CD4-positive, alpha-beta T cell (primary cell): ENCODE measurements at regions not wholly inside any gene's neighbourhood (a gene's known extent, or its start where the extent isn't known, plus 50 kb on each side); places are given as distances from the start of the nearest gene placed in this dataset.

ENCODE experiments used
- ATAC-seq: fragments of 200-7000 bp; cut with Tn5 transposase; one replicate; pipeline ENCODE4 v1.10.0; 2022; ENCODE audit warnings: mild to moderate bottlenecking; ENCODE audit not compliant: poor library complexity
- CTCF ChIA-PET: fragments of 350-600 bp; sonication (Branson Sonifier 250); formaldehyde crosslinking; loops from one replicate; lab custom pipeline; 2021; ENCODE audit warnings: antibody characterized with exemption, inconsistent platforms; lab: Charles Lee
- POLR2A ChIA-PET: fragments of 350-600 bp; sonication (Branson Sonifier 250); formaldehyde crosslinking; loops from one replicate; lab custom pipeline; 2021; ENCODE audit warnings: antibody characterized with exemption, inconsistent platforms; lab: Charles Lee
- DNase-seq, 14 experiments: peaks; one replicate each; pipeline ENCODE4 v3.0.0-alpha.2; 2013 to 2020; ENCODE audit warnings: mixed read lengths in 2 of 14
- H3K27ac ChIP-seq, 2 donors: one replicate each; pipeline versions ENCODE4 v1.5.1 to v1.7.0; 2013; ENCODE audit warnings: low read length in 2 of 2, low read depth in 1 of 2, mild to moderate bottlenecking in 1 of 2
- H3K27me3 ChIP-seq, 2 experiments: 1 replicate in 1 of 2; 2 replicates in 1 of 2; pipeline versions ENCODE4 v1.6.1 to v1.7.0; 2013; ENCODE audit warnings: low read length in 2 of 2, control low read depth in 1 of 2, mild to moderate bottlenecking in 1 of 2, moderate library complexity in 1 of 2; ENCODE audit not compliant: insufficient read depth in 2 of 2, control insufficient read depth in 1 of 2
- H3K36me3 ChIP-seq: one replicate; pipeline ENCODE4 v1.6.1; 2013; ENCODE audit warnings: low read length, control low read depth; ENCODE audit not compliant: insufficient read depth
- H3K4me1 ChIP-seq: one replicate; pipeline ENCODE4 v1.6.1; 2013; ENCODE audit warnings: low read length, control low read depth; ENCODE audit not compliant: insufficient read depth
- H3K4me3 ChIP-seq: one replicate; pipeline ENCODE4 v1.5.1; 2013; ENCODE audit warnings: mild to moderate bottlenecking, low read length, moderate library complexity
- H3K9me3 ChIP-seq, 2 experiments: 1 replicate in 1 of 2; 2 replicates in 1 of 2; pipeline versions ENCODE4 v1.6.1 to v1.7.0; 2013; ENCODE audit warnings: low read length in 2 of 2, mild to moderate bottlenecking in 2 of 2, control low read depth in 1 of 2, moderate library complexity in 1 of 2; ENCODE audit not compliant: control insufficient read depth in 1 of 2, insufficient read depth in 1 of 2
- H3K27ac Mint-ChIP-seq: one replicate; pipeline ENCODE4 v1.8.0; 2020; ENCODE audit warnings: mixed read lengths
- H3K27me3 Mint-ChIP-seq: one replicate; pipeline ENCODE4 v1.8.0; 2021; ENCODE audit warnings: mixed read lengths
- H3K36me3 Mint-ChIP-seq: one replicate; pipeline ENCODE4 v1.8.0; 2021; ENCODE audit warnings: low read depth, mixed read lengths
- H3K4me1 Mint-ChIP-seq: one replicate; pipeline ENCODE4 v1.8.0; 2021; ENCODE audit warnings: low read depth, mixed read lengths
- H3K4me3 Mint-ChIP-seq: one replicate; pipeline ENCODE4 v1.8.0; 2020; ENCODE audit warnings: mild to moderate bottlenecking, mixed read lengths
- H3K9me3 Mint-ChIP-seq: one replicate; pipeline ENCODE4 v1.8.0; 2020; ENCODE audit warnings: mixed read lengths
- CTCF ChIP-seq: fragments of 200-600 bp; IDR thresholded peaks from one replicate; pipeline ENCODE4 v1.8.0; 2022; ENCODE audit warnings: antibody characterized with exemption, mild to moderate bottlenecking
- intact Hi-C, 2 experiments: fragments of 100-400 bp; cut with DNase I in 1 of 2; cut with micrococcal nuclease in 1 of 2; formaldehyde crosslinking; loops; one replicate each; pipeline versions ENCODE4 v1.15.1 to v1.9.0; 2023 to 2025; cut with DNase I, micrococcal nuclease

GRCh38 chr10:62972103-62972502 lies 155.9 kb upstream of the EGR2 start:
- no peaks in the 10 kb centered on the region for H3K36me3 Mint-ChIP-seq
- CTCF ChIA-PET = no interaction called here
- H3K4me1 Mint-ChIP-seq = no peaks in the 10 kb centered on the region
- H3K4me3 Mint-ChIP-seq = no peak overlapping the region
- Histone ChIP-seq H3K4me3 (no peak overlapping the region), H3K9me3 (peaks cover 3 to 10% of the 10 kb centered on the region in 2 experiments), H3K4me1 (no peaks in the 10 kb centered on the region), H3K36me3 (no peaks in the 10 kb centered on the region), H3K27me3 (peaks cover 0 to 5% of the 10 kb centered on the region in 2 experiments), H3K27ac (no peak overlapping the region)
- POLR2A ChIA-PET = no interaction called here
- no peak for ATAC-seq
- no peak for DNase-seq
- intact Hi-C loops = no loop called here
- H3K27ac Mint-ChIP-seq = no peak overlapping the region
- H3K9me3 Mint-ChIP-seq = peaks cover 6% of the 10 kb centered on the region
- H3K27me3 Mint-ChIP-seq = peaks cover 23% of the 10 kb centered on the region
- no peak for TF ChIP-seq CTCF

GRCh38 chr10:62964026-62964425 lies 147.9 kb upstream of the EGR2 start:
- intact Hi-C loops = no loop called here
- Histone ChIP-seq H3K27ac (no peak overlapping the region), H3K9me3 (no peaks in the 10 kb centered on the region), H3K4me3 (no peak overlapping the region), H3K27me3 (peaks cover 0 to 11% of the 10 kb centered on the region in 2 experiments), H3K36me3 (no peaks in the 10 kb centered on the region), H3K4me1 (no peaks in the 10 kb centered on the region)
- ATAC-seq (no peak), DNase-seq (no peak)
- H3K9me3 Mint-ChIP-seq = no peaks in the 10 kb centered on the region
- no peaks in the 10 kb centered on the region for H3K36me3 Mint-ChIP-seq
- ChIA-PET POLR2A (no interaction called here), CTCF (no interaction called here)
- no peaks in the 10 kb centered on the region for H3K4me1 Mint-ChIP-seq
- H3K27ac Mint-ChIP-seq = no peak overlapping the region
- H3K4me3 Mint-ChIP-seq = no peak overlapping the region
- no peak for TF ChIP-seq CTCF
- H3K27me3 Mint-ChIP-seq = peaks cover 33% of the 10 kb centered on the region

- H3K9me3 ChIP-seq = no peaks in the 10 kb centered on the region
- Mint-ChIP-seq H3K27ac (no peak overlapping the region), H3K27me3 (peaks cover 18% of the 10 kb centered on the region), H3K9me3 (no peaks in the 10 kb centered on the region), H3K4me1 (no peaks in the 10 kb centered on the region), H3K4me3 (no peak overlapping the region), H3K36me3 (no peaks in the 10 kb centered on the region)
- no peak for TF ChIP-seq CTCF
- ATAC-seq (no peak), DNase-seq (no peak)
- intact Hi-C loops = no loop called here
- CTCF ChIA-PET = no interaction called here
- no peaks in the 10 kb centered on the region for H3K36me3 ChIP-seq
- peaks cover 0 to 7% of the 10 kb centered on the region in 2 experiments for H3K27me3 ChIP-seq
- H3K4me3 ChIP-seq = no peak overlapping the region
- H3K27ac ChIP-seq = no peak overlapping the region
- no peaks in the 10 kb centered on the region for H3K4me1 ChIP-seq
- POLR2A ChIA-PET = no interaction called here
Measured at GRCh38 chr10:62961951-62962523, 145.9 kb upstream of the EGR2 start.
